ENCODE measurements at regions not wholly inside any gene's neighbourhood (a gene's known extent, or its start where the extent isn't known, plus 50 kb on each side); places are given as distances from the start of the nearest gene placed in this dataset.
A peak's percentile ranks its signal among the peaks of the same experiment; 100 is the strongest.

GRCh38 chr3:27596921-27597320 is 112.7 kb upstream of the SLC4A7 start:
- Mint-ChIP-seq H3K9me3 (peaks cover 0 to under 1% (median 0%) of the 10 kb centered on the region in 9 donors), H3K36me3 (no peaks in the 10 kb centered on the region), H3K4me3 (no peak overlapping the region), H3K4me1 (peaks cover 2 to 9% (median 9%) of the 10 kb centered on the region in 4 donors), H3K27ac (no peak overlapping the region), H3K27me3 (no peaks in the 10 kb centered on the region)
- DNase-seq, result no peak
- POLR2A ChIA-PET, result no interaction called here
- no peak for ATAC-seq

- H3K4me3 Mint-ChIP-seq, result no peak overlapping the region
- H3K9me3 Mint-ChIP-seq, result no peaks in the 10 kb centered on the region
- H3K27me3 Mint-ChIP-seq, result no peaks in the 10 kb centered on the region
- ATAC-seq, result no peak
- peaks cover 7 to 15% (median 14%) of the 10 kb centered on the region in 4 donors for H3K4me1 Mint-ChIP-seq
- no peak for DNase-seq
- POLR2A ChIA-PET, result no interaction called here
- H3K27ac Mint-ChIP-seq, result peak overlapping the region in 2 of 10 donors; percentile 29 to 71
- H3K36me3 Mint-ChIP-seq, result no peaks in the 10 kb centered on the region
Measured at GRCh38 chr3:27596334-27596841, 112.2 kb upstream of the SLC4A7 start.

DNA sequence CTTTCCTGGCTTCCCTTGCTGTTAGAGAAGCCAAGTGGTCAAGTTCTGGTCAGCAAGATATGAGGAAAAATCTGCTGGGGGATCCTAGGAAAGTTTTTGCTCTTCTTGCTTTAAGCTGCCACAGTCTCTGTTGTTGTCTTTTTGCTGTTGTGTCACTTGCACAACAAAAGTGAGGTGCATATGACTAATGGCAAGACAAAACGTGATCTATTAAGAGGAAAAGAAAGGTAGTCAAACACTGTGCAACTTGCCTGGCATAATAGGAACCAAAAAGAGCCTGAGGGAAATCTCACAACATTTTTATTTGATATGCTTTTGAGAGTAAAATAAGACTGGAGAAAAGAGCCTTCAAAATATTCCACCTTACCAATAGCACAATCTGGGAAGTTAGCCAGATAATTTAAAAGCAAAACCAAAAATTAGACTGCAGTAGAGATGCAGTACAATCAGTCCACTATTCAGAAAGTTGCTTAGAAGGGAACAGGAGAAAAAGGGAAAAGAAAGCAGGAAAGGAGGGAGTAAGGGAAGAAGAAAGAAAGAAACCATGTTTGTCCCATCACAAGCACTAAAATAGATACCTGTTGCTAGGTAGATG is 110.0 kb upstream of the SLC4A7 start:
- Mint-ChIP-seq H3K36me3 (no peaks in the 10 kb centered on the region), H3K27ac (peak overlapping the region in 1 of 10 donors; percentile 12), H3K4me1 (peaks cover 18 to 33% (median 32%) of the 10 kb centered on the region in 4 donors), H3K27me3 (no peaks in the 10 kb centered on the region), H3K4me3 (no peak overlapping the region), H3K9me3 (no peaks in the 10 kb centered on the region)
- DNase-seq (no peak), ATAC-seq (no peak)
- POLR2A ChIA-PET, result no interaction called here

DNA sequence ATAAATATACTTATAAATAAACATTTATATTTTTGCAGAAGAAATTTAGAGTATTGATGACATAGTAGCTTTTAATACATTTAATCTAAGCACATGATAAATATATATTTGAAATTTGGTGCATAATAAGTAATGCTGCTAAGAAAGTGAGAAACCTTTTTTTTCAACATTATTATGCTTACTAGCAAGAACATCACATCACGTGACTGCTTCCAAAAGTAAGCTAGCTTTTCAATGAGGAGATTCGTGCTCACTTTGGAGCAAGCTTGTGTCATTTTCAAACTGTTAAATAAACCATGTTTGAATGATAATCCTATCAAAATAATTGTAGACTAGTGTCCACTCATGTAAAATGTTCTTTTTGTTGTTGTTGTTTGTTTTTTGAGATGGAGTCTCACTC is 109.0 kb upstream of the SLC4A7 start:
- Mint-ChIP-seq H3K27ac (no peak overlapping the region), H3K4me3 (no peak overlapping the region), H3K36me3 (no peaks in the 10 kb centered on the region), H3K4me1 (peaks cover 18 to 33% (median 32%) of the 10 kb centered on the region in 4 donors), H3K9me3 (no peaks in the 10 kb centered on the region), H3K27me3 (no peaks in the 10 kb centered on the region)
- DNase-seq (no peak), ATAC-seq (no peak)
- POLR2A ChIA-PET, result no interaction called here

DNA sequence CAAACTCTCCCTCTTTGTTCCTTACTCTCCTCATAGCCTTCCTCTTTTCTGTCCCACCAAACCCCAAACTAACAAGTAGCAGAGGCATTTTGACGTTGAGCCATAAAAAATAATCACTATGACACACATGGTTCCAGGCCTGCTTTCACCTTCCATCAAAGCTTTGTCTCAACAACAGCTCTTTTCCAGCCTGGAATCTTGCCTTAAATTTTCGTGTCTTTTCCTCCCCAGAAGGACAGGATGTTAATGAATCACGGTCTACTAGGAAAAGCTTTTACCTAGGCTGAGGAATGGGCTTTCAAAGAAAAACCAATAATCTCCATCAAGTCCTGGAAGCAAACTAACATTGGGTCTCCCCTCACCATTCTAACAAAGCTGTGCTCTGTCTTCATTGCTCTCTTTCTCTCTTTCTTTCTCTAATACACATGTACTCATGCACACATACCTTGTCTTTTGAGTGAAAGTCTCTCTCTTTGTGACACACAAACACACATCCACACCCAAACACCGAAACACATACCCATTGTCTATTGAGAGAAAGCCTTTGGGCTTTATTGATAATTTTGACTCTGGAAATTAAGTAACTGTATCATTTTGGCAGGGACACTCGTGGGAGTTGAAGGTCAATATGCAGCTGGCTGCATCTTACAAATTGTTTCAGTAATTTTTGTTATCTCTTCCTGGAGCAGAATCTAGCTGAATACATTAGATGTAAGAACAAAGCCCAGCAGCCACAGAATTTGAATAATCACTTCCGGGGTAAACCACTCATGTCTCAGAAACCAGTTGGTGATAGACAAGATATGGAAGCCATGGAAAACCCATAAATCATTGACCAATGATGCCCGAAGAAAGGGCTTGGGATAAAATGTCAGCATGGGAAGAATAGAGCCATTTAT is 107.4 kb upstream of the SLC4A7 start:
- H3K4me3 Mint-ChIP-seq, result peak overlapping the region in 6 of 10 donors; percentile 1 to 28 (median 16)
- POLR2A ChIA-PET, result no interaction called here
- DNase-seq, result peak in 1 of 10 donors; percentile 6

GRCh38 chr3:27590437-27591298 is 106.5 kb upstream of the SLC4A7 start:
- Mint-ChIP-seq H3K36me3 (no peaks in the 10 kb centered on the region), H3K9me3 (no peaks in the 10 kb centered on the region), H3K4me1 (peaks cover 16 to 26% (median 25%) of the 10 kb centered on the region in 4 donors), H3K27me3 (no peaks in the 10 kb centered on the region), H3K27ac (peak overlapping the region in 7 of 10 donors; percentile 3 to 74 (median 48)), H3K4me3 (peak overlapping the region in 4 of 10 donors; percentile 1 to 15 (median 4))
- POLR2A ChIA-PET, result no interaction called here
- ATAC-seq (no peak), DNase-seq (no peak)

More for the DNA sequence above, 107.4 kb upstream of the SLC4A7 start:
- Mint-ChIP-seq H3K9me3 (no peaks in the 10 kb centered on the region), H3K4me1 (peaks cover 18 to 32% (median 31%) of the 10 kb centered on the region in 4 donors), H3K36me3 (no peaks in the 10 kb centered on the region), H3K27me3 (no peaks in the 10 kb centered on the region), H3K27ac (peak overlapping the region in 8 of 10 donors; percentile 3 to 73 (median 37))
- ATAC-seq, result peak in 1 of 2 donors; percentile 39

DNA sequence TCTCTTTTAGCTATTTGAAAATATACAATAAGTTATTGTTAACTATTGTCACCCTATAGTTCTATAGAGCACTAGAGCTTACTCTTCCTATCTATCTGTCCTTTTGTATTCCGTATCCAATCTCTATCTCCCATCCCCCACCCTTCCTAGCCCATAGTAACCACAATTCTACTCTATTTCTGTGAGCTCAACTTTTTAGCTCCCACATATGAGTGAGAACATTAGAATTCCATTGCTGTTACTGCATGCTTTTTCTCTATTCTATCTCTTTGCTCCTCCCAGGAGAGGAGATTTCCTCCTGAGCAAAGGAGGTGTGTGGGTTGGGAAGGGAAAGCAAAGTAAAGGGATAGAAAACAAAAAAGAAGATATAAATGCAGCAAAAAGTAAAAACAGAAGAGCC is 105.6 kb upstream of the SLC4A7 start:
- ATAC-seq, result no peak
- Mint-ChIP-seq H3K4me1 (peaks cover 16 to 26% (median 25%) of the 10 kb centered on the region in 4 donors), H3K27me3 (no peaks in the 10 kb centered on the region), H3K9me3 (no peaks in the 10 kb centered on the region), H3K36me3 (no peaks in the 10 kb centered on the region), H3K27ac (peak overlapping the region in 5 of 10 donors; percentile 14 to 78 (median 74)), H3K4me3 (peak overlapping the region in 2 of 10 donors; percentile 7 to 53)
- POLR2A ChIA-PET, result no interaction called here
- DNase-seq, result no peak

- H3K4me1 Mint-ChIP-seq, result peaks cover 8 to 9% (median 9%) of the 10 kb centered on the region in 4 donors
- POLR2A ChIA-PET, result no interaction called here
- DNase-seq (no peak), ATAC-seq (no peak)
- H3K27me3 Mint-ChIP-seq, result peaks cover 0 to 3% (median 0%) of the 10 kb centered on the region in 5 donors
- H3K27ac Mint-ChIP-seq, result no peak overlapping the region
- peak overlapping the region in 1 of 10 donors; percentile 38 for H3K4me3 Mint-ChIP-seq
- no peaks in the 10 kb centered on the region for H3K36me3 Mint-ChIP-seq
- H3K9me3 Mint-ChIP-seq, result no peaks in the 10 kb centered on the region
Measured at GRCh38 chr3:27585429-27585828, 101.2 kb upstream of the SLC4A7 start.

DNA sequence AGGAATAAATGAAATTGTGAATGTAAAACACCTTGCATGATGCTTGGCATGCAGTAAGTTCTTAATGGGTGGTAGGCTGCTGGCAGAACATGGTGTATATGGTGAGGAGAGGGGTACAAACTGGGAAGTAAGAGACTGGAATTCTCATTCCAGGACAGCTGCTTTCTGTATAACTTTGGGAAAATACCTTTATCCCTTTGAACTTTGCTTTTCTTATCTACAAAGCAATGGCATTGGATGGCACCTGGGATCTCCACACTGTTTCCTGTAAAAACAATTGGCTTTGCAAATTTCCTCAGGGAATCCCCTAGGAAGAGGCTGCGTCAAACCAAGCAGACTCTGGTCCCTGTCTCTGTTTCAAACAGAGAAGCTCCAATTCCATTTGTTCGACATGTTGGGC is 100.7 kb upstream of the SLC4A7 start:
- ATAC-seq (no peak), DNase-seq (no peak)
- POLR2A ChIA-PET, result no interaction called here
- no peak overlapping the region for H3K27ac Mint-ChIP-seq
- peaks cover 2 to 4% (median 4%) of the 10 kb centered on the region in 4 donors for H3K4me1 Mint-ChIP-seq
- H3K9me3 Mint-ChIP-seq, result no peaks in the 10 kb centered on the region
- H3K36me3 Mint-ChIP-seq, result no peaks in the 10 kb centered on the region
- H3K27me3 Mint-ChIP-seq, result peaks cover 0 to 3% (median 0%) of the 10 kb centered on the region in 5 donors
- H3K4me3 Mint-ChIP-seq, result no peak overlapping the region

- POLR2A ChIA-PET, result no interaction called here
- Mint-ChIP-seq H3K9me3 (no peaks in the 10 kb centered on the region), H3K4me3 (no peak overlapping the region), H3K27me3 (peaks cover 0 to 5% (median 0%) of the 10 kb centered on the region in 5 donors), H3K27ac (no peak overlapping the region), H3K36me3 (no peaks in the 10 kb centered on the region), H3K4me1 (peaks cover 0 to 4% (median 0%) of the 10 kb centered on the region in 4 donors)
- DNase-seq, result no peak
- no peak for ATAC-seq
Measured at GRCh38 chr3:27581852-27582251, 97.7 kb upstream of the SLC4A7 start.

GRCh38 chr3:27578032-27578431 is 93.8 kb upstream of the SLC4A7 start:
- POLR2A ChIA-PET, result no interaction called here
- Mint-ChIP-seq H3K4me3 (no peak overlapping the region), H3K36me3 (no peaks in the 10 kb centered on the region), H3K27me3 (peaks cover 0 to 5% (median 0%) of the 10 kb centered on the region in 5 donors), H3K27ac (no peak overlapping the region), H3K9me3 (no peaks in the 10 kb centered on the region), H3K4me1 (peaks cover 0 to 4% (median 2%) of the 10 kb centered on the region in 4 donors)
- no peak for DNase-seq
- no peak for ATAC-seq

DNA sequence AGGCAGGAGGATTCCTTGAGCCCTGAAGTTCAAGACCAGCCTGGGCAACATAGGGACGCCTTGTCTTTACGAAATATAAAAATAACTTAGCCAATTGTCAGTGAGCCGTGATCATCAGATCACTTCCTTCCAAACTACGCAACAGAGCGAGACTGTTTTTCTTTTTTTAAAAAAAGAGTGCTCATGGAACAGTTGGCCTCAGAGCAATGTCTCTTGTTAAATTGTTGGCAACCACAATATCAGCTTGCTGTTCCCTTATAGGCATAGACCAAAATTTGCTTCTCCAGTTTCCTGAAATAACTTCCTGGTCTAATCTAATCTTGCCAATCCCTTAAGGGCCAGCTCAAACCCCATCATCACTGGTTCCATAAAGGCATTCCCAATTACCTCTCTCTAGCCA is 93.3 kb upstream of the SLC4A7 start:
- H3K36me3 Mint-ChIP-seq, result no peaks in the 10 kb centered on the region

More for the DNA sequence above, 93.3 kb upstream of the SLC4A7 start:
- POLR2A ChIA-PET, result no interaction called here
- DNase-seq (no peak), ATAC-seq (no peak)
- H3K27me3 Mint-ChIP-seq, result peaks cover 0 to 5% (median 0%) of the 10 kb centered on the region in 5 donors
- peaks cover 0 to 4% (median 2%) of the 10 kb centered on the region in 4 donors for H3K4me1 Mint-ChIP-seq
- no peak overlapping the region for H3K4me3 Mint-ChIP-seq
- H3K9me3 Mint-ChIP-seq, result no peaks in the 10 kb centered on the region
- no peak overlapping the region for H3K27ac Mint-ChIP-seq
